Ascending aorta (tissue), 2 donors: ENCODE measurements at regions not wholly inside any gene's neighbourhood (a gene's known extent, or its start where the extent isn't known, plus 50 kb on each side); places are given as distances from the start of the nearest gene placed in this dataset.

Source experiments
- DNase-seq, 2 donors: peaks; one replicate each; pipeline ENCODE4 v3.0.0-alpha.2; 2019; ENCODE audit warnings: low spot score in 2 of 2
- H3K27ac ChIP-seq, 2 donors: fragments of 200-600 bp; sonication (generic); one replicate each; pipeline ENCODE4 v1.5.1; 2016 to 2017; ENCODE audit warnings: mild to moderate bottlenecking in 1 of 2
- H3K27me3 ChIP-seq: fragments of 200-600 bp; sonication (generic); one replicate; pipeline ENCODE4 v1.5.1; 2017
- H3K36me3 ChIP-seq, 2 donors: fragments of 200-600 bp; sonication (generic); one replicate each; pipeline ENCODE4 v1.5.1; 2016
- H3K4me1 ChIP-seq, 2 donors: fragments of 200-600 bp; sonication (generic); one replicate each; pipeline ENCODE4 v1.5.1; 2016 to 2017; ENCODE audit warnings: mild to moderate bottlenecking in 1 of 2
- H3K4me3 ChIP-seq, 2 donors: fragments of 200-600 bp; sonication (generic); one replicate each; pipeline ENCODE4 v1.5.1; 2016 to 2017; ENCODE audit warnings: mild to moderate bottlenecking in 1 of 2
- H3K9me3 ChIP-seq, 2 donors: fragments of 200-600 bp; sonication (generic); one replicate each; pipeline ENCODE4 v1.5.1; 2016
- CTCF ChIP-seq, 3 experiments: fragments of 200-600 bp in 2 of 3; fragments of 450-650 bp in 1 of 3; sonication (generic) in 2 of 3; IDR thresholded peaks; one replicate each; pipeline ENCODE4 v1.5.1; 2016 to 2019; ENCODE audit warnings: antibody characterized with exemption in 3 of 3, mild to moderate bottlenecking in 1 of 3, moderate library complexity in 1 of 3
- intact Hi-C: fragments of 100-400 bp; cut with DNase I; formaldehyde crosslinking; loops from one replicate; pipeline ENCODE4 v1.15.1; 2023

- no peaks in the 10 kb centered on the region for H3K27me3 ChIP-seq
- no peaks in the 10 kb centered on the region for H3K9me3 ChIP-seq
- H3K4me1 ChIP-seq, result peaks cover 5 to 10% of the 10 kb centered on the region in 2 donors
- intact Hi-C loops, result no loop called here
- H3K4me3 ChIP-seq, result peak overlapping the region in 1 of 2 donors; percentile 29
- DNase-seq, result peak in 1 of 2 donors; percentile 66
- H3K27ac ChIP-seq, result peak overlapping the region in 1 of 2 donors; percentile 26
- TF ChIP-seq CTCF (IDR thresholded peaks at IDR 0.05), result no peak
- H3K36me3 ChIP-seq, result no peaks in the 10 kb centered on the region
Measured at GRCh38 chr1:116855191-116855619, 54.5 kb upstream of the PTGFRN start.

GRCh38 chr1:116855773-116856201 lies 53.9 kb upstream of the PTGFRN start:
- intact Hi-C loops, result no loop called here

GRCh38 chr1:116856312-116856711 lies 53.4 kb upstream of the PTGFRN start:
- no peak overlapping the region for H3K4me3 ChIP-seq
- H3K9me3 ChIP-seq, result no peaks in the 10 kb centered on the region
- H3K36me3 ChIP-seq, result no peaks in the 10 kb centered on the region
- H3K27ac ChIP-seq, result no peak overlapping the region
- DNase-seq, result no peak
- no peak for TF ChIP-seq CTCF (IDR thresholded peaks at IDR 0.05)
- H3K4me1 ChIP-seq, result peaks cover 5 to 10% of the 10 kb centered on the region in 2 donors
- intact Hi-C loops, result no loop called here
- H3K27me3 ChIP-seq, result no peaks in the 10 kb centered on the region

More at GRCh38 chr1:116855773-116856201, 53.9 kb upstream of the PTGFRN start:
- DNase-seq, result no peak
- Histone ChIP-seq H3K27me3 (no peaks in the 10 kb centered on the region), H3K9me3 (no peaks in the 10 kb centered on the region), H3K4me1 (peaks cover 5 to 10% of the 10 kb centered on the region in 2 donors), H3K4me3 (peak overlapping the region in 1 of 2 donors; percentile 29), H3K27ac (no peak overlapping the region), H3K36me3 (no peaks in the 10 kb centered on the region)
- TF ChIP-seq CTCF (IDR thresholded peaks at IDR 0.05), result no peak

- TF ChIP-seq CTCF (IDR thresholded peaks at IDR 0.05), result no peak
- intact Hi-C loops, result no loop called here
- DNase-seq, result no peak
- Histone ChIP-seq H3K4me1 (peaks cover 5 to 10% of the 10 kb centered on the region in 2 donors), H3K27me3 (no peaks in the 10 kb centered on the region), H3K36me3 (no peaks in the 10 kb centered on the region), H3K27ac (no peak overlapping the region), H3K4me3 (no peak overlapping the region), H3K9me3 (no peaks in the 10 kb centered on the region)
Measured at GRCh38 chr1:116857092-116857491, 52.6 kb upstream of the PTGFRN start.
